ENCODE measurements at regions not wholly inside any gene's neighbourhood (a gene's known extent, or its start where the extent isn't known, plus 50 kb on each side); places are given as distances from the start of the nearest gene placed in this dataset.

DNA sequence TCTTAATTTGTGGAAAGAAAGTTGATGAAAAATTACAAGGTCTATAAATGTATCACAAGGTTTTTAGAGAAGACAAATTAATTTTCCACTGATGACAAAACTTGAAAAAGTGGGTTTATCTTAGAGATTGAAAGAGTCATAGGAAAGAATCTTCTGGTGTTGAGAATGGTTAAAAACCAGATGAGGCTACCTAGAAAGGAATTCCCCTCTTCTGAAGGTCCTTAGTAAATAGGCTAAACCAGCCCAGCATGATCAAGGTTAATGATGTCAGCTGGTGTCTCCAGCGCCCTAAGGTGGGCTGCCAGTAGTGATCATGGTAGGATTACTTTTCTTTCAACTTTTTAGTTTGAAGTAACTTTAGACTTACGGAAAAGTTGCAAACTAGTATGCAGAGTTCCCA, 71.8 kb upstream of the PGRMC2 start:
- no peak for TF ChIP-seq POLR2A (IDR thresholded peaks at IDR 0.05)
- TF ChIP-seq, protein P1, sequence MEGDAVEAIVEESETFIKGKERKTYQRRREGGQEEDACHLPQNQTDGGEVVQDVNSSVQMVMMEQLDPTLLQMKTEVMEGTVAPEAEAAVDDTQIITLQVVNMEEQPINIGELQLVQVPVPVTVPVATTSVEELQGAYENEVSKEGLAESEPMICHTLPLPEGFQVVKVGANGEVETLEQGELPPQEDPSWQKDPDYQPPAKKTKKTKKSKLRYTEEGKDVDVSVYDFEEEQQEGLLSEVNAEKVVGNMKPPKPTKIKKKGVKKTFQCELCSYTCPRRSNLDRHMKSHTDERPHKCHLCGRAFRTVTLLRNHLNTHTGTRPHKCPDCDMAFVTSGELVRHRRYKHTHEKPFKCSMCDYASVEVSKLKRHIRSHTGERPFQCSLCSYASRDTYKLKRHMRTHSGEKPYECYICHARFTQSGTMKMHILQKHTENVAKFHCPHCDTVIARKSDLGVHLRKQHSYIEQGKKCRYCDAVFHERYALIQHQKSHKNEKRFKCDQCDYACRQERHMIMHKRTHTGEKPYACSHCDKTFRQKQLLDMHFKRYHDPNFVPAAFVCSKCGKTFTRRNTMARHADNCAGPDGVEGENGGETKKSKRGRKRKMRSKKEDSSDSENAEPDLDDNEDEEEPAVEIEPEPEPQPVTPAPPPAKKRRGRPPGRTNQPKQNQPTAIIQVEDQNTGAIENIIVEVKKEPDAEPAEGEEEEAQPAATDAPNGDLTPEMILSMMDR (IDR thresholded peaks at IDR 0.05), result no peak
- TF ChIP-seq POLR2AphosphoS5 (IDR thresholded peaks at IDR 0.05), result no peak

Measured in suprapubic skin (tissue), 4 donors.